ENCODE measurements at regions not wholly inside any gene's neighbourhood (a gene's known extent, or its start where the extent isn't known, plus 50 kb on each side); places are given as distances from the start of the nearest gene placed in this dataset.

DNA sequence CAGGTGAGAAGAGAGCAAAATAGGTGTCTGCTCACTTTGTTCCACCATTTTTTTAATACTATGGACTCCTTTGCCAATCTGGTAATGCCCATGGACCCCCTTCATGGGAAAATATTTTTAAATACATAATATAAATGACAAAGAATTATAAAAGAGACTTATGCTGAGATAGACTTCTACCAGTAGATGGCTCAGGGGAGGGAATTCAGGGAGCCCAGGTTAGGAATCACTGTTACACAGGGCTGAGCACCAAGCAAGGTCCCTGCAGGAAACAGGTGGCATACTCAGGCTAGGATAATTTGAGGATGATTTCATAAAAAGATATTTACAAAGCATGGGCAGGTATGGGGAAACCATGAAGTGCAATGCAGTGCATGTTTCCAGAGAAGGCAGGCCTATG is 525.9 kb downstream of the FGF9 start:
- no peak for DNase-seq

DNA sequence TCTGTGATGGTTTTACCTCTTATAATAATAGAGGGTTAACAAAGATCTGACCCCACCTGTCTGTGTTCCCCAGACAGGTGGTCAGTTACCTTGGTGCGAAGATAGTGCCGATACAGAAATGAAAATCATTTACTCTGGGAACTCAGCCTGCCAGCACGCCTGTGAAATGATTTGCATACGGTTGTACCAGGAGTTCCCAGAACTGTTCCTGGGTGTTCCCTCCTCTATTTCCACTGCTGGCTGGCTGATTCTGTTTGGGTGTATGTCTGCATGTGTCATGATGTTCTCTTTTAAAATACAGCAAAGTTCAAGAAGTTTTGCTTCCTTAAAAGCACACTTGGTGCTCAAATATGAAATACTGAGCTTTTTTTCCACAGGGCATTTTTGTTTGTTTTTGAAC is 527.1 kb downstream of the FGF9 start:
- peak; percentile 9 for DNase-seq

GRCh38 chr13:22198641-22199217 is 527.9 kb downstream of the FGF9 start:
- DNase-seq = peak; percentile 16

DNA sequence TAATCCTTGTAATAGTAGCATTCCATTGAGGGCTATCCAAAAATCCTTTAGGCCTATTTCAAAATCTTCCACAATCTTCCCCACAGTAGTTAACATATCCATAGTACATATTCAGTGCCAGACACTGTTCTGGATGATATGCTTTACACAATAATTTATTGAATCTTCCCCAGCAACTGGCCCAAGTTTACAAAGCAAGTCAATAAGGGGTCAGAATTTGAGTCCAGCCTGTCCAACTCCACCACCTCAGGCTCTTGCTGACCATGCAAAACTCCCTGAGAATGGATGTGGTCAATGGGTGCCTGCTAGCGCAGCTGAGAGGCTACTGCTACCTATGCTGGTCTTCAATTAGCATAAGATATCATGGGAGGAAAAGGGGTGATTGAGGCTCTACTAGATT is 529.6 kb downstream of the FGF9 start:
- DNase-seq = no peak

DNA sequence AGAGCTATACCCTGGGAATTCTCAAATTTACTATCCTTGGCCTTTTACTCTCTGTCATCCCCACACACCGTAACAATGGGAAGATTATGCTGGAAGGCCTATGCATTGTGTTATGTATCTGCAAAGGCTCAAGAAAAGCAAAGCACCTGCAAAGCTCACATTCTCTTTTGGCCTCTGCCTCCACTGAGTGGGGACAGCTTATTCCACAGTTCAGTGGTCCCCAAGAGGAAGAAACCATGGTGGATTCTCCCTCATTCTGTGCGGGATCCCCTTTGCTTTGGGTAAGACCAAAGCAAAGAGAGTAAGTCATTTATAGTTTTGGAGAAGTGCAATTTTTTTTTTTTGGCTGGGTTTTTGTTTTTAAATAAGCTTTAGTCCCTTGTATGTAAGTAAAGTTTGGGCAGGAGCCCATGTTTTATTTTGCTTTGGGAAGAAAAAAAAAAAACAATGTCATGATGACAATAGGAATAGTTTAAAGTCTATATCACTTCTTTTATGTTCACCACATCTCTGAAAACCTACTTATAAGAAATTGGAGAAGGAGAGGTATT is 530.6 kb downstream of the FGF9 start:
- DNase-seq = no peak

DNA sequence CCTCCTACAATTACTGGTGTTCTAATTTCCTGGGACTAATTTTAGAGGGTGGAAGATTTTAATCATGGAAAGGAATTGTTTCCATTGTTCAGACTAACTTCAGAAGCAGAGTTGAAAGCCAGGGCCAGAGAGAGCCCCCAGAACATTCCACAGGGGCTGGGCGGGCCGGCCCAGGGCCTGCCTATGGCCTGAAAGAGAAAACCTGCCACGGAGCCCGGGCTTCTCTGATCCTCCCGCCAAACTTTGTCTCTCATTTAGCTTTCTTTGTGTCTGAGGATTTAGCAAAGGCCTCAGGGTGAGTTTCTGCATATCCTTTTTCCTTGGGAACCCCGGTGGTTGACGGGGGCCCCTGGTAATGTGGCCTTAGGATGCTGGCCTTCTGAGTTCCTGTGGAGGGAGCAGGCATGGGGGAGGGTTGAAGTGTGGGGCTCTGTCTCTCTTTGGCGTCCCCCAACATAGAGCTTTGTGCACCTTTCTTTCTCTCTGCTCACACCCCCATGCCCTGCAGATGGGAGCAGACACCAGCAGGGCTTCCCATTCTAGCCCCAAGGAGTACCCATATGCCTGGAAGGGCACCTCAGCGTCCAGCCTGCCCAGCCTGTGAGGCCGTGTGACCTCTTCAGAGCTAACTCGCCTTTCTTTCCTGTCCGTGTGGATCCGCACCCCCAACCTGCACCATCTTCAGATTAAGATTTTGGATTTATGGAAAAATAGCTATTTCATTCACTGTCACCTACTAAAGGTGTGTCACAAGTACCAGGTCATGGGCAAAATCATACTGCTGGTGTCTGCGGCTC is 539.5 kb downstream of the FGF9 start:
- DNase-seq = no peak

GRCh38 chr13:22211876-22212275 is 541.0 kb downstream of the FGF9 start:
- no peak for DNase-seq

DNA sequence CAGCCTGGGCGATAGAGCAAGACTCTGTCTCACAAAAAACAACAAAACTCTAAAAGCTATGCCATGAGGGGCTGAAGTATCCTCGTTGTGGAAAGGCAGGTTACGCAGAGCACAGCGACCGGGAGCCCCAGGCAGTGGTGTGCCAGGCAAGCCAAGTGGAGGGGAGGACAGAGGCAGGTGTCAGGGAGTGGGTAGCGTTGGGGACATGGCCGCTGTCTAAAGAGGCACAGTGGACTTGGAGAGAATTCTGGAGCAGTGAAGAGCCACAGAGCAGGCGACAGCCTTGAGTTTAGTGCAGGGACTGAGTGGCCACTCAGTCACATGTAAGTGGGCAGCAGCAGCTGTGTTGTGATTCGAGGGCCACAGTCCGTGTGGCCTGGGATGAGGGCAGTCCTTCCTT is 541.7 kb downstream of the FGF9 start:
- DNase-seq = no peak

GRCh38 chr13:22214184-22214583 is 543.3 kb downstream of the FGF9 start:
- DNase-seq = no peak

GRCh38 chr13:22218797-22219196 is 547.9 kb downstream of the FGF9 start:
- DNase-seq = no peak

DNA sequence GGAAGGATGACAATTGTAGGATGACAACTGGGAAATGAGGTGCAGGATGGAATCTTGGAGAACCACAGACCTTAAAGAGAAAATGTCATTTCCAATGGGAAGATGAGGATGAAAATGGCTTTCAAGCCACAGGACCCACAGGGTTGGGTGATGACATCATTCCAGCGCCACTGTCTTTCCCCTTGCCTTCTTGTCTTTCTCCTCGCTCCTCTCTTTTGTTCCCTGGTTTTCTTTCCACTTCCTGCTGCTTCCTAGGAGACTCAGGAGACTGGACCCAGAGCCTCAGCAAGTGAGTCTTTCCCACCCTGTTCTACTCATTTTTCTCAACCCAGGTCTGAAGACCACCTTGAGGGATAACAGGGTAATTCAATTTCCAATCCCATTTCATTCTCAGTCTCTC is 548.8 kb downstream of the FGF9 start:
- DNase-seq = no peak

DNA sequence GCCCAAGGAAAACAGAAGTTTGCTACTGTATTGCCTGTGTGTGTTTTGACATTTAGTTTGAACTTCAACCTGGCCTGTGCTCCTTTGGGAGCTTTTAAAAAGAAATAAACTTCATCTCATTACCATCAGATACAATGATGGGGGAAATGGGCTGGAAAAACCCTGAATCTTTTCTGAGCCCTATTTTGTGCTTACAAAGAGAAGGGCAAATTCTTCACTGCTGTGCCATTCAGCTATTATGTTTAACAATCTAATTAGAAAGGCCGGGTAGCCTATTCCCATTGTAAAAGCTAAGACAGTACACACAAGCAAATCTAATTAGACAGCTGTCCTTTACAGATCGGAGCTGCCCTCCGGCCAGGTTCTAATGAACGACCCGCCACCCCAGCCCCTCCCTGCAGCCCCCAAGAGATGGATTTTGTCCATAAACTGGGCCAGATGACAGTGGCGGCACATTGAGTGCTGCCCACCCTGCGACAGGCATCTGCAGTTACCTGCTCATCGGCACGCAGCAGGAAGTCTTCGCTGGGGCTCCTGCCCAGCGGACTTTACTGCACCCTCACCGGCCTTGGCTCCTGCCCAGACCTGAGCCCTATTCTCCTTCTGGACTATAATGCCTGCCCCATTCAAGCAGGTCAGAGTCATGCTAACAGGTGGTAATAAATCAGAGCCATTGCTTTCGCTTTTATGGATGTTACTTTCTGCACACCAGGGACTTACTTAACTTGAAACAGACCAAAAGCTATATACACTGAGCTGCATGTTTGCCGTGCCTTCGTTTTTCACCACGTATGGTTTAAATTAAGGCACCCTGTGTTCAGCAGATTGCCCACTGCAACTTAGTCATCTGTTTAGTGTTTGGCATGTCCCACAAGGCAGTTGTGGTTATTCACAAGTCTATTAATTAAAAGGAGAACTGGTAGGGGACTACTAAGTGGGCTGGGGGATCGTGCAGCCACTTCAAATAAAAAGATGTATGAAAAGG is 549.6 kb downstream of the FGF9 start:
- DNase-seq = peak; percentile 23

- DNase-seq = no peak
Measured at GRCh38 chr13:22223411-22223810, 552.5 kb downstream of the FGF9 start.

DNA sequence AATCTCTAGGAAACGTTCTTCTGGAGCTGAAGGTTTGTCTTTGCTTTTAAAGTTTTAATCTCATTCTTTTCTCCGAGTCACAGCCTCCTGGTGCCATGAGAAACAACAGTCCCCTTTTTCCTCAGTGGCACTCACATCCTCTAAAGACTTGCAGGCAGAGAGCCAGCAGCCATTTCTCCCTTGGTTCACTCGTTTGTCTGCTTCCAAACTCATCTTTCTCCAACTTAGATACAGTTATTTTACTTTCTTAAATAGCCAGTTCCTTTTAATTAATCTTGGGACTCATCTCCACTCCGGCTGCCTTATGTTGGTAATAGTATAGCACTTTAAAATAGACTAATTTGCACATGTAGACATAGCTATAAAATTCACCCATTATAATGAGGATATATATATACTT is 555.2 kb downstream of the FGF9 start:
- DNase-seq = no peak

GRCh38 chr13:22227895-22228294 is 557.0 kb downstream of the FGF9 start:
- no peak for DNase-seq

- no peak for DNase-seq
Measured at GRCh38 chr13:22229916-22230315, 559.0 kb downstream of the FGF9 start.

DNA sequence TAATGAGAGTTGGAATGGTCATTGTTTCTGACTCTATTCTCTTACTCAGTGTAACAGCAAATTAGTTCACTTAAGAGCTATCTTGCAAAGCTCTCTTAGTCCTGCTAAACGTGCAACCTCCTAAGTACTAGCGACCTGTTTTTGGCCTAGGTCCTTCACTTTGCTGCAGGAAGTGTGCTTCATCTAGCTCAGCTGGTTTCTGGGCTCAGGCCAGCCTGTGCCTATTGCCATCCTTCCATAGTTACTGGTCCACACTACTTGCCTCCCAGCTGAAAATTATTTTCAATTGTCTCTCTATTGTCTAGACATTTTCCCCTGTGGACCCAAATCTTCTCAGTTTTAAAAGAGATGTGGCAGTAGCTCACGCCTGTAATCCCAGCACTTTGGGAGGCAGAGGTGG is 561.3 kb downstream of the FGF9 start:
- DNase-seq = peak; percentile 32

DNA sequence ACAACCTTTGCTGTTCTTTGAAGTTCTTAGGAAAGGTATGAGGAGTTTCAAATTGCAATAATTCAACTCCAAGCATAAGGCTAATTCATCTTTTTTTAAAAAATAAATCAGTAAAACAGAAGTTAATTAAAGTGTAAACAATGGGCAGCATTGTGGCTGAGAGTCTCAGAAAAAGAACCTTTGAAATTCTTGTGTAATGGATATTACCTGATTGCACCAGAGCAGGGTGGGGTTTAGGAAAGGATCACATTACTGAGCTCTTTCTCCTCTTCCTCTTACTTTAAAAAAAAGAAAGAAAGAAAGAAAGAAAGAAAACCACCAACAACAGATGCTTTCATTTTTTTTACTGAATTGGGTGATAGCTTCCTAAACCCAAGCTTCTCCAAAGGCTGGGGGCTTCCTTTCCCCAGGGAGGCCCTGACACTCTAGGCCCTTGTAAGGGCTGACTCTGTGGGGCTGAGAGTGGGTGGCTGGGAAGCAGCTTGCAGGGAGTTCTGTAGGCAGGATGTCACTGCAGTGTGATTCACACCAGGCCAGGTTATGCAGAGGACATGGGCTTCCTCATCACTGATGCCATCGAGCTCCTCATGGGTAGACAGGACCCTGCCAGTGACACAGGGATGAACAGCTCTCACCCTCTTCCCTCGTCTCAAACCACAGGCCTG is 564.5 kb downstream of the FGF9 start:
- no peak for DNase-seq

DNA sequence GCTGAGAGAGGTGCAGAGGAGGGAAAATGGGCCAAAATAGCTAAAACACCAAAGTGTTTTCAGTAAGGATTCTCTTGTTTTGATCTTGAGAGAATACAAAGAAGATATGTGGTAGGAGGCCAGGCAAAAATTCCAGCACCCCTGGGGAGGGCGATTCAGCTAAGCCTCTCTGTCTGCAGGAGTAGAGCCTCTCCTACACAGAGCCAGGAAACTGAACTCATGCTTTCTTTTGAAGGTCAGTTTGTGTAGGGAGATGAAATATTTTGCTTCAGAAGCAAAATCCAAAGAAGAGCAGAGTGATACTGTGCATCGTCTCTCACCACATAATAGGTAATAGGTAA is 565.0 kb downstream of the FGF9 start:
- no peak for DNase-seq

- no peak for DNase-seq
Measured at GRCh38 chr13:22238269-22238668, 567.4 kb downstream of the FGF9 start.

DNA sequence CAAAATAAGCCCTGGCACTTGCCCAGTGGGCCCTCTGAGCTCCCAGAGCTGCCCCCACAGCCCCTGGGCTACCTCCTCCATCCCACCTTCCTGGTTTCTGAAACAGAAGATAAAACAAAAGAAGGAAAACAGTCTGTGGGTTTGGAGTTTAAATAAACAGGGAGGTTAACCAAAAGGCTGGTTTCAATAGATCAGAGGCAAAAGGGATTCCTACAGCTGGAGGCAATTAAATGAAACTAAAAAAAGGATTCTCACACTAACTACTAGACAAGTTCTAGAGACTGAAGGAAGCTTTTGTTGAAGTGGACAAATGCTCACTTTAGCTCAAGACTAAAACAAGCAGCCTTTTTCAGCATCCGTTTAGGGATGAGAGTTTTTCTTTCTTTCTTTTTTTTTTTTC is 569.8 kb downstream of the FGF9 start:
- no peak for DNase-seq

DNA sequence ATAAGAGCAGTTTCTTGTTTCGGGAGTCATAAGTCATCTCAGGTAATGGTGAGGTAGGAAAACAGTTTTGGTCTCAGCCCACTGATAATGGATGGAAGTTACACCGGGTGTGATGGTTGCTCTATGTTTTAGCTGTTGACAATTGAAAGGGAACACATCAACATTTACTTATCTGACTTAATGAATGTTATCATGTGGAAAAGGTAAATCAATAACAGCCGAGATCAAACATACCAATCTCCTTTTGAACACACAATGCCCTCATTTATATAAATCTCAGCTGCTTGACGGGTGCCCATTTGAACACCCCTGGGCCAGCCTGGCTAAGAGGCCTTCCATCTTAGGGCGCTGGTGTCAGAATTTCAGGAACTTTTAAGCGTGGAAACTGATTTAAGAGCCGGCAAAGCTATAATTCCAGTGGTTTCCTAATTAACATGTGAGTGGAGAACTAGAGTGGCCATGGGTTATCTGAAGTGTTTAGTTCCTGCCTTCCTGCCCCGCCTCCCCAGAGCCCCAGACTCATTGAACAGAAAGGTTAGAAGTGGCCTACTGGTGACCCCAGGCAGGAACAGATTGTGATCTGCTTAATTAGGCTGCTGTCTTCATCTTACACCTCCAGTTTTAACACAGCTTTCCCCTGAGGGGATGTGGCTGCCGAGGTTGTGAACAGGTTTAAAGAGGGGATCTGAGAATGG is 572.7 kb downstream of the FGF9 start:
- DNase-seq = no peak

All from NCI-H1092 treated with DMSO at 0.1 percent for 48 hours (cell line).